OCI-LY1 (cell line): ENCODE measurements at regions not wholly inside any gene's neighbourhood (a gene's known extent, or its start where the extent isn't known, plus 50 kb on each side); places are given as distances from the start of the nearest gene placed in this dataset.

Experiments used
- H2AFZ ChIP-seq: fragments of 200-600 bp; sonication (generic), shearing (Covaris generic); 2 replicates; pipeline ENCODE4 v1.6.0; 2014; ENCODE audit warnings: antibody characterized with exemption, mild to moderate bottlenecking, low read length
- H3F3A ChIP-seq: fragments of 200-600 bp; sonication (generic), shearing (Covaris generic); 2 replicates; pipeline ENCODE4 v1.6.0; 2014; ENCODE audit warnings: mild to moderate bottlenecking, antibody characterized with exemption, low read length, moderate library complexity; ENCODE audit not compliant: insufficient read depth
- H3K27ac ChIP-seq: fragments of 200-600 bp; sonication (generic); 2 replicates; pipeline ENCODE4 v1.5.1; 2014; ENCODE audit warnings: low read length, mixed run types, mild to moderate bottlenecking, low read depth; ENCODE audit not compliant: poor library complexity, severe bottlenecking
- H3K27me3 ChIP-seq: fragments of 200-600 bp; sonication (generic); 2 replicates; pipeline ENCODE4 v1.6.0; 2014; ENCODE audit warnings: antibody characterized with exemption, mild to moderate bottlenecking, low read length, moderate library complexity; ENCODE audit not compliant: insufficient read depth
- H3K36me3 ChIP-seq: fragments of 200-600 bp; sonication (generic); 2 replicates; pipeline ENCODE4 v1.6.1; 2014; ENCODE audit warnings: mild to moderate bottlenecking, antibody characterized with exemption, low read length, moderate library complexity, mixed read lengths; ENCODE audit not compliant: insufficient read depth
- H3K4me1 ChIP-seq: fragments of 200-600 bp; sonication (generic); 2 replicates; pipeline ENCODE4 v1.5.1; 2014; ENCODE audit warnings: mild to moderate bottlenecking, low read length, moderate library complexity; ENCODE audit not compliant: insufficient read depth, severe bottlenecking
- H3K4me2 ChIP-seq: fragments of 200-600 bp; sonication (generic), shearing (Covaris generic); 2 replicates; pipeline ENCODE4 v1.6.1; 2014; ENCODE audit warnings: low read length
- H3K4me3 ChIP-seq: fragments of 200-600 bp; sonication (generic); 2 replicates; pipeline ENCODE4 v1.5.1; 2014; ENCODE audit warnings: low read length, low read depth, mild to moderate bottlenecking, mixed read lengths; ENCODE audit not compliant: poor library complexity, severe bottlenecking
- H3K79me2 ChIP-seq: fragments of 200-600 bp; shearing (Covaris generic); 2 replicates; pipeline ENCODE4 v1.6.1; 2016; ENCODE audit warnings: mixed run types, low read length, mixed read lengths; ENCODE audit not compliant: insufficient read depth
- H3K9ac ChIP-seq: fragments of 200-600 bp; sonication (generic), shearing (Covaris generic); 2 replicates; pipeline ENCODE4 v1.6.1; 2014; ENCODE audit warnings: mild to moderate bottlenecking, low read length, mixed read lengths
- H3K9me2 ChIP-seq: fragments of 200-600 bp; sonication (generic), shearing (Covaris generic); 2 replicates; pipeline ENCODE4 v1.6.1; 2014; ENCODE audit warnings: low read depth, mild to moderate bottlenecking, low read length, mixed read lengths
- H3K9me3 ChIP-seq: fragments of 200-600 bp; shearing (Covaris generic); 2 replicates; pipeline ENCODE4 v1.6.1; 2014; ENCODE audit warnings: low read length, mixed read lengths
- H4K20me1 ChIP-seq: fragments of 200-600 bp; sonication (generic), shearing (Covaris generic); 2 replicates; pipeline ENCODE4 v1.6.0; 2016; ENCODE audit warnings: mild to moderate bottlenecking, low read length; ENCODE audit not compliant: insufficient read depth
- CTCF ChIP-seq: fragments of 200-600 bp; sonication (generic), shearing (Covaris generic); IDR thresholded peaks from 2 replicates; pipeline ENCODE4 v1.5.1; 2017; ENCODE audit warnings: mild to moderate bottlenecking, antibody characterized with exemption, low read length, moderate library complexity, mixed read lengths
- EZH2 ChIP-seq: fragments of 200-600 bp; sonication (generic), shearing (Covaris generic); IDR thresholded peaks from 2 replicates; pipeline ENCODE4 v1.8.0; 2017; ENCODE audit warnings: borderline replicate concordance, mixed run types, mild to moderate bottlenecking, antibody characterized with exemption, low read length, moderate library complexity, mixed read lengths

GRCh38 chr7:20514364-20514763 is 101.1 kb upstream of the ABCB5 start:
- H3K4me2 ChIP-seq, result no peak overlapping the region
- H3K4me1 ChIP-seq, result no peaks in the 10 kb centered on the region
- H4K20me1 ChIP-seq, result no peaks in the 10 kb centered on the region
- no peaks in the 10 kb centered on the region for H3F3A ChIP-seq
- H3K27me3 ChIP-seq, result no peaks in the 10 kb centered on the region
- H2AFZ ChIP-seq, result no peak overlapping the region
- H3K27ac ChIP-seq, result no peak overlapping the region
- H3K36me3 ChIP-seq, result no peaks in the 10 kb centered on the region
- no peaks in the 10 kb centered on the region for H3K79me2 ChIP-seq
- H3K9me2 ChIP-seq, result no peaks in the 10 kb centered on the region
- no peak overlapping the region for H3K4me3 ChIP-seq
- no peak overlapping the region for H3K9ac ChIP-seq
- no peak for TF ChIP-seq EZH2
- TF ChIP-seq CTCF, result no peak
- H3K9me3 ChIP-seq, result no peaks in the 10 kb centered on the region

GRCh38 chr7:20519645-20520044 is 95.8 kb upstream of the ABCB5 start:
- Histone ChIP-seq H3K4me2 (no peak overlapping the region), H4K20me1 (no peaks in the 10 kb centered on the region), H3K4me3 (no peak overlapping the region), H3K4me1 (no peaks in the 10 kb centered on the region), H3K9me3 (no peaks in the 10 kb centered on the region), H3K9ac (no peak overlapping the region), H3F3A (no peaks in the 10 kb centered on the region), H3K9me2 (no peaks in the 10 kb centered on the region), H3K36me3 (no peaks in the 10 kb centered on the region), H2AFZ (no peak overlapping the region), H3K27ac (no peak overlapping the region), H3K27me3 (0 out of 2 replicates have a peak, but pooled peaks cover 3% of the 10 kb centered on the region), H3K79me2 (no peaks in the 10 kb centered on the region)
- TF ChIP-seq EZH2 (no peak), CTCF (no peak)

GRCh38 chr7:20520530-20520929 is 94.9 kb upstream of the ABCB5 start:
- H3K79me2 ChIP-seq, result no peaks in the 10 kb centered on the region
- H3K4me2 ChIP-seq, result no peak overlapping the region
- no peaks in the 10 kb centered on the region for H3F3A ChIP-seq
- no peaks in the 10 kb centered on the region for H4K20me1 ChIP-seq
- no peaks in the 10 kb centered on the region for H3K9me3 ChIP-seq
- no peaks in the 10 kb centered on the region for H3K36me3 ChIP-seq
- no peaks in the 10 kb centered on the region for H3K4me1 ChIP-seq
- no peak overlapping the region for H3K4me3 ChIP-seq
- no peaks in the 10 kb centered on the region for H3K9me2 ChIP-seq
- H3K27me3 ChIP-seq, result 0 out of 2 replicates have a peak, but pooled peaks cover 3% of the 10 kb centered on the region
- no peak overlapping the region for H3K9ac ChIP-seq
- TF ChIP-seq CTCF (no peak), EZH2 (no peak)
- H2AFZ ChIP-seq, result no peak overlapping the region
- no peak overlapping the region for H3K27ac ChIP-seq
